C1 segment of cervical spinal cord (tissue), 14 donors: ENCODE measurements at regions not wholly inside any gene's neighbourhood (a gene's known extent, or its start where the extent isn't known, plus 50 kb on each side); places are given as distances from the start of the nearest gene placed in this dataset.

Experiments
- DNase-seq, 14 donors: peaks; one replicate each; lab custom pipeline; 2025; lab: John Stamatoyannopoulos, UW

GRCh38 chr6:44676246-44676790, 288.8 kb downstream of the CDC5L start:
- no peak for DNase-seq

DNA sequence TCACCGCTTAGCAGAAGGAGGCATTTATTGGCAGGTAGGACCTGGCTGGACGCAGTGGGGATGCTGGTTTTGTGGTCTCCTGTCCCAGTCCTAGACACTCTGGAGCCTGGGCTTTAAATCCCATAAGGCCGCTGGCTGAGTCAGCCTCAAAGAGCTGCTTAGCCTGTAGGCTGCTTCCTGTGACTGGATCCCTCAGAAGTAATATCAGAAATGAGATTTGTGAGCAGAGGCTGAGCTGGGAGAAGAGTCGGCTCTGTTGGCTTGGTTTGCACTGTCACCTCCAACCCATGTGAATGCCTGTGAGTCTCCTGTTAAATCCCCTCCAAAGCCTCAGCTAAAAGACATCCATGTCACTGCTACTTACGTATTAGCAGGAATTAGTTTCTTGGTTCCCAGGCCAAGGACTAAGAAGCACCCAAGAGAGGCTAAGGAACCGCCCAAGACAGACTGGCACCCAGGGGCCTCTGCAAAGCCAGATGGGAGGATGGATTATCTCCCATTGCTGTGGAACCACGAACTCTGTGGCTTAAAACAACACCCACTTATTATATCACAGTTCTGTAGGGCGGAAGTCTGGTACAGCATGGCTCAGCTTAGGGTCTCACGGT, 289.4 kb downstream of the CDC5L start:
- DNase-seq = no peak

GRCh38 chr6:44678252-44678935, 290.9 kb downstream of the CDC5L start:
- no peak for DNase-seq

GRCh38 chr6:44679438-44680201, 292.1 kb downstream of the CDC5L start:
- DNase-seq = no peak

DNA sequence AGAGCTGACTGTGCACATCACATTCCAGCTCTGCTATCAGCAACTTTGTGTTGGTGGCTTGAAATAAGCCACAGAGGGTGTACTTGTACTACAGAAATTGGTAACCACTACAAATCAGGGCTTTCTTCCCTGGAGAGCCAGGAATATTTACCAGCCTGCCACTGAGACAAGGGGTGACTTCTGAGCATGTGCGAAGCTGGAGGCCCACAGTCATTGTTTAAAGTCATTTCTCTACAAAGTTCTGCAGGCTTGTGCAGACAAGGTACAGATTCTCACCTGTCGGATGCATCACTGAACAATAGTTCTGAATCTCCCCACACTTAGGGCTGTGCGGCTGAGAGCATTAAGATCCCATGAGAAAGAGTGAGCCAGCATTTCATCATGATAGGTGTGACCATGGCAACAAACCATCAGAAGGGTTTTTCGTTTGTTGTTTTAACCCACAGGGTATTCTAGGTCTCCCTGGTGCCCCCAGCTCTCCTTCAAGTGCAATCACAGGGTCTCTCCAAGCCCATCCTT, 292.8 kb downstream of the CDC5L start:
- DNase-seq = no peak

DNA sequence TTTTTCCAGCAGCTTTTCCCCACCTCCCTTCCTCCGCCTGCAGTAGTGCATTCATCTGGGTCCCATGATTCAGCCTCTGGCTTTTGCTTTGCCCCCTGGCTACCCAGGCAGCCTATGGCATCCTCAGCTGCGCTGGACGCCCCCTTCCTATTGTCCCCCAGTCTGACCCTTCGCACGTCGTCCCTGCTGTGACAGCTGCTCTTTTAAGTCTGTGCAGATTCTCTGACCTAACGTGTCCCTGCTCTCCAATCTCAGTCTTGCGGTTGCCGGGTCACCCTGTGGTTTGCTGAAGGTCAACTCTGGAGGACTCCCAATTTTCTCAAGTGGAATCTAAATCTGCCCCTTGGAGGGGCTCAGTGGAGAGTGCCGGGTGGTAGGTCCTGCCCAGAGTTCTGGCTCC, 294.3 kb downstream of the CDC5L start:
- no peak for DNase-seq

GRCh38 chr6:44682280-44682679, 294.8 kb downstream of the CDC5L start:
- DNase-seq = no peak

DNA sequence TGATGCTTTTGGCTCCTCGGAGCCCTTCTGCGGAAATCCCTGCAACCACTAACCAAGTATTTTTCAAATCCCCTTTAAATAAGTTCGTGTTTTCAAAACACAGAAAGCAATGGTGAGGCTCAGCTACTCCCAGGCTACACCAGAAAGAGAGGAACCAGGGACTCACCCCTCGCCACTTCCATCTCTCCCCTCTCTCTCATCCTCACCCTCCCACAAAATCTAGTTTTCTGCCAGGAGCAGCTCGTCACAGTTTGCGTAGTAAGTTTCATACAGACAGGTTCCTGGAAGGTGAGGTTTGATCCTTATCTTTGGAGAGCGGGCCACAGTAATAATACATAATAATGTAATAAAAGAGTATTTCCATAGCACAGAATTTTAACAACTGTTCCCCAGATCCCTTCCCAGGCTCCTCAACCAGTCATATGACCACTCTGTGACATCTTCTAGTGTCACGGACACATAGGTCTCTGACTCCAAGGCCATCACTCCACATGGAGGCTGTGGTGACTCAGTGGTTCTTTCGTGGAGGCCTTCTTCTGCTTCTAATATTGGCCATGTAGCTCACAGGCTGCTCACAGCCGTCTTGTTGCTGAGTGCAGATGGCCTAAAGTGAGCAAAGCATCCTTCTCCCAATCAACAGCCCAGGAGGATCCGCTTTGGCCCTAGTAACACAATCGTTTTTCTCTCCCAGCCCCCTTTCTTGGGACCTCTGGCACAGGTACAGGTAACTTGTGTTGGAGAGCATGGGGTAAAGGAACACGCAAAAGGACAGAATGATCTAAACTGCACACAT, 295.7 kb downstream of the CDC5L start:
- no peak for DNase-seq

- DNase-seq = no peak
Observed at GRCh38 chr6:44685213-44685612, 297.7 kb downstream of the CDC5L start.

GRCh38 chr6:44696099-44696498, 308.6 kb downstream of the CDC5L start:
- DNase-seq = no peak

DNA sequence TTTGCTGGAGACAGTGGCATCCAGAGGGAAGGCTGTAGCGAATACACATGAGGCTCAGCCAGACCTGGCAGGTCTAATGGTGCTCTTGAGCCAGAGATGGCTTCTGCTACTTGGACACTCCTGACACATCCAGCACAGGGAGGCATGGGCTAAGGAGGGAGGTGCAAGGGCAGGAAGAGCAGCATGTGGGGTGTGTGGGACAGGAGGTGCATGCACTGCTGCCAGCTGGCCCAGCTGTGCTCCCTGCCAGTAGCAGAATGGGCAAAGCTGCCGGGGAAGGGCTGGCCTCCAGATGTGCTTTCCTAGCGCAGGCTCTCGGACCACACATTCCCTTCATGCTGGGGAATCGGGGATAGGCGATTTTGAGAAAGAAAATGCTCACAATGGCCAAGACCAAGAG, 309.2 kb downstream of the CDC5L start:
- DNase-seq = no peak

- DNase-seq = no peak
Observed at GRCh38 chr6:44697327-44697726, 309.8 kb downstream of the CDC5L start.

GRCh38 chr6:44698602-44699001, 311.1 kb downstream of the CDC5L start:
- no peak for DNase-seq

DNA sequence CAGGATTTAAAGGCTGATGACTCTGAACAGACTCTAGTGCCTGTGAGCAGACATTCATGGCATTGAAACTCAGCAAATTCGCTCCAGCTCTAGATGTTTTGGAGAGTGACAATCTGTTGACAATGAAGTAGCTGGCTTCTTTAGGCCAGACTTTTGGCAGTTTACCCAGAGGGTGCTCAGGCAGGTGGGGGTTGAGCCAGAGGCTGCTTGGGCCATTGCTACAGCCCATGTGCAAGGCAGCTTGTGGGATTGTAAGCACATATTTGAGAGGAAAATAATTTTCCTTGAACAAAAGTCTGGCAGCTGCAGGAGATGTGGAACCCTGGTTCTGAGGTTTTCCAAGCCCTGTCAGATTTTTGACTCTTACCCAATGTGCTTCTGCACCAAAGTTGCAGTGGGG, 311.6 kb downstream of the CDC5L start:
- DNase-seq = peak in 1 of 14 donors; percentile 3

GRCh38 chr6:44699851-44700250, 312.3 kb downstream of the CDC5L start:
- DNase-seq = no peak

- no peak for DNase-seq
Observed at GRCh38 chr6:44700422-44700821, 312.9 kb downstream of the CDC5L start.

DNA sequence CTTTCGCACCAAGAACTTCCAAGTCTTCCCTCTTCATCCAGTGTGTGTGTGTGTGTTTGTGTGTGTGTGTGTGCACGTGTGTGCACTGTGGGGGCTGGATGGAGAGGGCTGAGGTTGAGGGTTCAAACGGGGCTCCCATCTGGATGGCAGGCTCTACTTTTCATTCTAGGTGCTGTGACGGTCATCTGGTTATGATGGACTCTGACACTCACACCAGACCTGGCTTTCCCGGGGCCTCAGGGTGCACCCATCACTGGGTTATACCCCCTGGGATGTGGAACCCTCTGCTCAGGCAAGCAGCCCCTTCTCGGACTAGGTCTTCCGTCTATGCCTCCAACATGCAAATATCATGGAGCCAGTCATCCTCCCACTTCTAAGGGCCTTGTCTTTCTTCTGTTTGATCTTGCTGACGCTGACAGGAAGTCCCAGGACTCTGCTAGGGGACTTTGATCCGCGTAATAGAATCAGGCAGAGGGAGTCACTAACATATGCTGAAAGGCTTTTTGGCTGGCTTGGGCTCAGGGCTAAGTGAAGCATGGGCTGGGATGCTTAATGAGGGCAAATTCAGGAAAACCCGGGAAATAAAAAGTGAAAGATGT, 313.6 kb downstream of the CDC5L start:
- no peak for DNase-seq

DNA sequence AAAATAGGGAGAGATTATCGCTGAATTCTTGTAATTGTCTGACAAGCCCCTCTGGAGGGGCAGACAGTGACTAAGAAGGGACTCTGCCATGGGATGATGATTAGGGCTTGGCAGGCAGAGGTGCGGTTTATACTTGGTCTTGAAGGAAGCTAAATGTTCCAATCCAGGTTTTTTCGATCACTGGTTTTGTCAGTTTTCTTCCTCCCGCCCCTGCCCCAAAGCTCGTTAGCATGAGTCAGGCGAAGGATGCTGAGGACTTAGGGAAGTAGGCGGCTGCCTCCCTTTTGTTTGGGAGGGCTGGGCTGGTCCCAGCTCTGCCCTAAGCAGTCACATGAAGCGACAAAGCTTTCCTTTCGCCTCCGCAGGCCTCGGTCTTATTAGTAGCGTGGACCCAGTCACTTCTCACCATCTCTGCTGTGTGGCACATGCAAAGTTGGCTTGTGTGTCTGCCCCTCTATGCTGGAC, 314.2 kb downstream of the CDC5L start:
- no peak for DNase-seq

GRCh38 chr6:44702292-44702691, 314.8 kb downstream of the CDC5L start:
- no peak for DNase-seq

DNA sequence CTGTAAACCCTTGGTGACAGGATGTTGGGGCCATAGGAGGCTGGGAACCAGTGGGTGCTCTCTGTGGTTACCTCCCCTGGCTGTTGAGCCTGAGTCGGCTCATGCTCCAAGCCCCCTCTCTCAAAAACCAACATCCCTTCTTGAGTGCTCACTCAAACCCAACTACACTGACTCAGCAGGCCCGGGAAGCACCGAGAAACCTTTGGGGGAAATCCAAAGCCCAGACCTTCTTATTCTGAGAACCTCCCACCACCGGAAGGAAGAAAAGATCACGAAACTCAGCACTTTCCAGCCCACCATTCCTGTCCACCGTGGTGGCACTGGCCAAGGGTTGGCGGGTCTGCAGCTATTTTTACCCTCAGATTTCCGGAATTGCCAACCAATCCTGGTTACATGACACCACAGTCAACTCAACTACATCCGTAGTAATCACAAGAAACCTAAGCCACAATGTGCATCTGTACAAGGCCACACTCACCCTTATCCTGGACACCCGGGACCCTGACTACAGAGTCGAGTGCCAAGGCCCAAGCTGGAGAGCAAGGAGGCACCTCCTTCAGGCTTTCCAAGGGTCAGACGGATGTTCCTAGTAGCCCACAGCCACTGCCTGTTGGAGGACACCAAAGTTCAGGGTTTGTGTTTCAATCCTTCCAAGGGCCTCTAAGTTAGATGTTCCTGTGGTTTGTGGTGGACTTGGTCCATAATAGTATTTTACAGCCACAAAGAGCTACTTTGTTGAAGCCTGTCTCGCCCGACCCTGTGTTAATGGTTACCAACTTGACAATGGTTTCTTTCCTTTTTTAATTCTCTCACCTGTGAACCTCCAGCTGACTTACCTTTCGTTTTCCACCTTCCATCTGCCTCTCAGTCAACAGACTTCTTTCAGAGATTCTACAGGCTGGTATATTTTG, 317.0 kb downstream of the CDC5L start:
- DNase-seq = no peak
